Left cardiac atrium (tissue), 4 donors: ENCODE measurements at regions not wholly inside any gene's neighbourhood (a gene's known extent, or its start where the extent isn't known, plus 50 kb on each side); places are given as distances from the start of the nearest gene placed in this dataset.

Source experiments
- ATAC-seq, 2 donors: fragments of 200-7000 bp; cut with Tn5 transposase; one replicate each; pipeline ENCODE4 v1.9.1; 2020; ENCODE audit warnings: mild to moderate bottlenecking in 2 of 2, moderate library complexity in 2 of 2
- DNase-seq: peaks from one replicate; pipeline ENCODE4 v3.0.0-alpha.2; 2020
- intact Hi-C, 2 donors: fragments of 100-400 bp; cut with DNase I; formaldehyde crosslinking; loops; one replicate each; pipeline versions ENCODE4 v1.14.1 to v1.15.1; 2022 to 2023
- donor health status: DM: no; HTN: yes; CAD: no.
- donor health status: DM: no; HTN: yes; CAD: no; lungs with severe emphysema.
- donor health status: DM: yes; HTN: yes; CAD: no.
- donor health status: Dilated cardiomyopathy.

- intact Hi-C loops, result no loop called here
- no peak for ATAC-seq
Observed at GRCh38 chr9:80025131-80025530, 453.4 kb downstream of the TLE4 start.

GRCh38 chr9:80020530-80020929 lies 448.8 kb downstream of the TLE4 start:
- intact Hi-C loops, result no loop called here
- ATAC-seq, result no peak
- DNase-seq, result no peak

More at GRCh38 chr9:80025131-80025530, 453.4 kb downstream of the TLE4 start:
- no peak for DNase-seq

GRCh38 chr9:80020056-80020455 lies 448.3 kb downstream of the TLE4 start:
- intact Hi-C loops, result no loop called here
- DNase-seq (no peak), ATAC-seq (no peak)

GRCh38 chr9:80013891-80014290 lies 442.1 kb downstream of the TLE4 start:
- DNase-seq, result no peak
- ATAC-seq, result no peak
- intact Hi-C loops, result no loop called here

- ATAC-seq, result no peak
- no peak for DNase-seq
- intact Hi-C loops, result no loop called here
Observed at GRCh38 chr9:80012557-80013330, 441.0 kb downstream of the TLE4 start.

- intact Hi-C loops, result no loop called here
- ATAC-seq (no peak), DNase-seq (no peak)
Observed at GRCh38 chr9:80009204-80009603, 437.4 kb downstream of the TLE4 start.

GRCh38 chr9:80004714-80005113 lies 432.9 kb downstream of the TLE4 start:
- intact Hi-C loops, result no loop called here
- no peak for DNase-seq
- no peak for ATAC-seq

- intact Hi-C loops, result no loop called here
- DNase-seq, result no peak
- ATAC-seq, result no peak
Observed at GRCh38 chr9:79990536-79990935, 418.8 kb downstream of the TLE4 start.

GRCh38 chr9:79989079-79989478 lies 417.3 kb downstream of the TLE4 start:
- intact Hi-C loops, result no loop called here
- no peak for DNase-seq
- ATAC-seq, result no peak

- intact Hi-C loops, result no loop called here
- ATAC-seq (no peak), DNase-seq (no peak)
Observed at GRCh38 chr9:79988126-79988525, 416.4 kb downstream of the TLE4 start.

GRCh38 chr9:79986437-79986836 lies 414.7 kb downstream of the TLE4 start:
- ATAC-seq, result no peak
- intact Hi-C loops, result no loop called here
- no peak for DNase-seq

- DNase-seq, result no peak
- no peak for ATAC-seq
- intact Hi-C loops, result no loop called here
Observed at GRCh38 chr9:79985772-79986171, 414.0 kb downstream of the TLE4 start.

- intact Hi-C loops, result no loop called here
- DNase-seq (no peak), ATAC-seq (no peak)
Observed at GRCh38 chr9:79985264-79985663, 413.5 kb downstream of the TLE4 start.

- DNase-seq (no peak), ATAC-seq (no peak)
- intact Hi-C loops, result no loop called here
Observed at GRCh38 chr9:79984429-79985067, 412.8 kb downstream of the TLE4 start.

GRCh38 chr9:79980432-79980831 lies 408.7 kb downstream of the TLE4 start:
- intact Hi-C loops, result no loop called here
- DNase-seq, result no peak
- no peak for ATAC-seq

GRCh38 chr9:79977510-79978197 lies 405.9 kb downstream of the TLE4 start:
- intact Hi-C loops, result no loop called here
- ATAC-seq, result peak in 1 of 2 donors; percentile 69
- DNase-seq, result no peak

- ATAC-seq (no peak), DNase-seq (no peak)
- intact Hi-C loops, result no loop called here
Observed at GRCh38 chr9:79977074-79977435, 405.3 kb downstream of the TLE4 start.

GRCh38 chr9:79976257-79977073 lies 404.7 kb downstream of the TLE4 start:
- ATAC-seq, result no peak
- intact Hi-C loops, result no loop called here

GRCh38 chr9:79975621-79976256 lies 404.0 kb downstream of the TLE4 start:
- DNase-seq (no peak), ATAC-seq (no peak)
- intact Hi-C loops, result no loop called here

More at GRCh38 chr9:79976257-79977073, 404.7 kb downstream of the TLE4 start:
- no peak for DNase-seq
